CD4-positive, alpha-beta T cell treated with Interferon alpha-2 for 1 hour (primary cell): ENCODE measurements at regions not wholly inside any gene's neighbourhood (a gene's known extent, or its start where the extent isn't known, plus 50 kb on each side); places are given as distances from the start of the nearest gene placed in this dataset.
"Not testable (repeated sequence)": the region's sequence is repeated elsewhere in the genome, so short reads cannot be mapped to it uniquely, and the experiment has no call there.

Experiments
- DNase-seq, 2 donors: peaks; one replicate each; pipeline ENCODE4 v3.0.0-alpha.2; 2020 to 2022

- DNase-seq, result no peak
Measured at GRCh38 chr2:237196866-237197618, 111.4 kb downstream of the COPS8 start.

GRCh38 chr2:237198164-237198855, 112.6 kb downstream of the COPS8 start:
- DNase-seq, result no peak

- DNase-seq, result no peak
Measured at GRCh38 chr2:237199082-237199481, 113.4 kb downstream of the COPS8 start.

DNA sequence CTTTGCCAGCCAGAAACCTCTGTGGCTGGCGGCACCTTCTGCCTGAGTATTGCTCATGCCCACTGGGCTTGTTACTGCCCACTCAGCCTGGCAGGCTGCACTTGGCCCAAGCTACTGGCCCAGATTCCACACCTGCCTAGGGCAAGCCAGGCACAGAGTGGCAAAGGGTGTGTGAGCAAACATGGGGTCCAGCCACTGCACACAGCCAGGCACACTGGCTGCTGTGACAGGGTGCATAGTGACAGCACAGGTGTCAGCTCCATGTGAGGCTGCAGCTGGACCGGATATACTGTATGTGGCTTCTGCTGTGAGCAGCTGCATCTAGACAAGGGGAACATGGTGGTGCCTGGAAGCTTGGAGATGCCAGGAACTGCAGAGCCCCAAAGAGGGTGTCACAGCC, 113.9 kb downstream of the COPS8 start:
- no peak for DNase-seq

DNA sequence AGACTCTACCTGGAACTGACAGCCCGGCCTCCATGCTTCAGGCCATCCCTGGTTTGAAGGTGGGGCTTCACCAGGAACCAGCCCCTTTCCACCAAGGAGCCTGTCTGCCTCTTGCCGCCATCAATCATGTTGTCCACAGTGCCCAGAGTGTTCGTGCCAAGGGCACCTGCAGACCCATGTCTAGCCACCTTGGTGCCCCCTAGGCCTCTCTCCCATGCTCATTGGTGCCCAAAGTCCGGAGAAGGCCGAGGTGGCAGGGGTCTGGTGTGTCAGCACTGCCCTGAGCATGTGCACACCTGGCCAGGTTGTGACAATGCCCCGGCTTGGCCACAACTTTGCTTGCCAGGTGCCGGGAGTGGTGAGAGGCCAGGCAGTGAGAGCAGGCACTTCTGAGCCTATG, 114.8 kb downstream of the COPS8 start:
- DNase-seq, result no peak

DNA sequence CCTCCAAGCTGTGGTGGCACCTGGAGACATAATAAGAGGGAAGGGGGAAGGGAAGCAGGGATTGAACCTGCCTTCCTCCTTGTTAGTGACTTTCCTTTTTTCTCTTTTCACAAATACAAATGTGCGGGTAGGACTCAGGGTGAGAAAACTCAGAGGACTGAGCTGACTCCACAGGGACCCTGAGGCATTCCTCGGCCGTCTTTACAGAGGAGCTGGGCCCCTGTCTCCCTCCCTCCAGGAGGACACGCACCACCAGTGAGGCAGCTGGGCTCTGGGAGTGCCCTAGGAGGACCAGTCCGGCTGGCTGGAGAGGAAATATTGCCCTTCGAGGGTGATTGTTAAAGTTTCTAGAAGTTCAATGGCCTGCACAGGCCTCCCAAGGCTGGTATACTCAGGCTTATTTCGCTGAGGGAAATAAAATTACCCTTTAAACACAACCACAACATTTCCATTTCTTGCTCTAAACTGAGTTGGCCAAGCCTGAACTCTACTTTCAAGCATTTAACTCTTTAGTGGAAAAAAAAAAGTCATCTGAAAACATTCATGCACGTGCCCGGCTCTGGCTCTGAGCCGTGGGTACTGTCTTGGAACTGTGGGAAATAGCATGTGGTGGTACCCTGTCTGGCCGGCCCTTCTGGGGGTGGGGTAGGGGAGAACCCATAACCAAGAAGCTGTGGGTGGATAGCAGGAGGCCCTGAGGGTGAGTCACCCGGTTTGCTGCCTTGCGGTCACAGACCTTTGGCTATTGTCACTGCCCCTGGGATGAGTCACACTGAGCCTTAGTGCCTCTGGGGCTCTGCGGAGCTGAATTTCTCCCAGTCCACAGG, 116.0 kb downstream of the COPS8 start:
- no peak for DNase-seq

DNA sequence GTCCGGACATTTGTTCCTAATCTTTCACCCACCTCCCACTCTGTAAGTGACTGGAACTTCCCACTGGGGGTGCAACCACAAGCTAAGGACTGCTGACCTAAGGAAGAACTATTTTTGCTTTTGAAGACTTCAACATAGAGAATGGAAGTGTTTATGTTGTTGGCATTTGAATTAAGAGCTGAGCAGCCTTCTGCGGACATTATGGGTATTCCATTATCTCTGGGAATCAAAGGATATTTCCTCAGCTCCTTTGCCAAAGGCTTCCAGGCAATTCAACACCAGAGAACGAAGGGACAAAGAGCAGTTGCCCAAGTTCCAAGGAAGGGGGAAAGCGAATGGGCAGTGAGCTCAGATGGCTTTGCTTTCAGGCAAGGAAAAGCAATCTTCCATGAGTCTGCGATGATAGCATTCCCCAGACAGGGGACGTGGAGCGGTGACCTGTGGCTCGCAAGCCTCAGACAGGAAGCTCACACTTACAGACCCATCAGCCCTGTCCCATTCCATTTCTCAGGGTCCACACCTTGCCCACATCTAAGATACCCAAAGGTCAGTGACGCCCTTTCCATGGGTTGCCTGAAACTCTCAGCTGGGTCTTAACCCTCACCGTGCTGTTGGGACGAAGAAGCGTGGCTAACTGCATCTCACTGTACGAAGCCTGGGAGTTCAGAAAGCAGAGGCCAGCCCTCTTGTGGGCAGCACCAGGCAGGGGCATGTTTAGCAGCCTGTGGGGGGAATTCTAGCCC, 116.8 kb downstream of the COPS8 start:
- DNase-seq, result no peak

- DNase-seq, result no peak
Measured at GRCh38 chr2:237205043-237205541, 119.4 kb downstream of the COPS8 start.

GRCh38 chr2:237205561-237205971, 119.9 kb downstream of the COPS8 start:
- no peak for DNase-seq

GRCh38 chr2:237207646-237208045, 122.0 kb downstream of the COPS8 start:
- no peak for DNase-seq

DNA sequence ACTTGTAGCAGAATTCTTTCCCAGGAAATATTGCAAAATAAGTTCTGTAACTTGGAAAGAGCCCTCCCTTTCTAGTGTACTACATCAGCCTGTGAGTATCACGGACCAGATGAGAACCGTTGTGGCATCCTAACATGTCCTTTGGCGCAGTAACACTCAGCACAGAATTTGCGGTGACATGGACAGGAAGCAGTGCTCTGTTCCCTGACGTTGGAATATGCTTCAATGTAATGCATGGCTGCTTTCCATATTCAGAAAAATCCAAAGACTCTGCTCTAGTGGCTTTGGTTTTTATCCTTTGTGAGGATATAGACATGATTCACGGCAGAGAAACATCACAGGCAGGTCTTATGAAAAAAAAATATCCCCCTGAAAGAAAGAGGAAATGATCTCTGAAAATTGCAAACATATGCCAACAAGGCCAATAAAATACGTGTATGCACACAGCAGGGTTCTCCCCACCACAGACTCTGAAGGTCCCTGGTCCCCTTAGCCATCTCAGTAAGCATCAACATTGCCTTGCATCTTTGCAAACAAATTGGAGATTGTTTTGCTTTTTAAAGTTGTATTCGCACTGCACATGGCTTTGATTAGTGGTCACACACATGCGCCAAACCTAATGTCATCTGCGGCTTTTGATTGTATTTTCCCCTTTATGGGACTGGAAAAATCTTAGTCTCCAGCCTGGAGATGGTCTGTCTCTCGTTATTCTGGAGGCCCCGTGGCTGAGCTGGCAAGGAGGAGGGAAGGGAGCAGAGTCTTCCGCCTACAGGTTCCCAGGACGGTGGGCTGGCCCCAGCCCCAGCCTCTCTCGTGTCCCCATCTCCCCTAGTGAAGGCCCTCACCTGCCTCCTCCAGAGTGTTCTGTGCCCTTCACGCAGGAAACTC, 122.9 kb downstream of the COPS8 start:
- DNase-seq, result no peak

GRCh38 chr2:237209885-237210284, 124.2 kb downstream of the COPS8 start:
- DNase-seq, result no peak

- DNase-seq, result no peak
Measured at GRCh38 chr2:237210297-237210696, 124.6 kb downstream of the COPS8 start.

DNA sequence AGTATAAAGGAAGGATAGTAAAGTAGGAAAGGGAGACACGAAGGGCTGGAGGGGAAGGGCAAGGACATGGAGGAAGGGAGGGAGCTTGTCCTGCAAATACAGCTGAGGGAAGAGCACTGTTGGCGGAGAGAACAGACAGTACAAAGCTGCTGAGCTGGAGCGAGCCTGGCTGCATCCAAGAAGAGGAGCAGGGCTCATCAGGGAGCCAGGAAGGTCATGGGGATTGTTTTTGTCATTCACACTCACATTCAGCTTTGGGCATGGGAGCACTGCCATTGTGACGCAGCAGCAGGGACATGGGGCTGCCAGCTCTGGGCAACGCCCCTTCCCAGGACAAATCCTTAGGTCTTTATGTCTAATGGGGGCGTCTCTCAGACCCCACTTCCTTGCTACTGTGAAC, 125.1 kb downstream of the COPS8 start:
- no peak for DNase-seq

GRCh38 chr2:237212356-237213279, 126.9 kb downstream of the COPS8 start:
- not testable (repeated sequence) for DNase-seq

DNA sequence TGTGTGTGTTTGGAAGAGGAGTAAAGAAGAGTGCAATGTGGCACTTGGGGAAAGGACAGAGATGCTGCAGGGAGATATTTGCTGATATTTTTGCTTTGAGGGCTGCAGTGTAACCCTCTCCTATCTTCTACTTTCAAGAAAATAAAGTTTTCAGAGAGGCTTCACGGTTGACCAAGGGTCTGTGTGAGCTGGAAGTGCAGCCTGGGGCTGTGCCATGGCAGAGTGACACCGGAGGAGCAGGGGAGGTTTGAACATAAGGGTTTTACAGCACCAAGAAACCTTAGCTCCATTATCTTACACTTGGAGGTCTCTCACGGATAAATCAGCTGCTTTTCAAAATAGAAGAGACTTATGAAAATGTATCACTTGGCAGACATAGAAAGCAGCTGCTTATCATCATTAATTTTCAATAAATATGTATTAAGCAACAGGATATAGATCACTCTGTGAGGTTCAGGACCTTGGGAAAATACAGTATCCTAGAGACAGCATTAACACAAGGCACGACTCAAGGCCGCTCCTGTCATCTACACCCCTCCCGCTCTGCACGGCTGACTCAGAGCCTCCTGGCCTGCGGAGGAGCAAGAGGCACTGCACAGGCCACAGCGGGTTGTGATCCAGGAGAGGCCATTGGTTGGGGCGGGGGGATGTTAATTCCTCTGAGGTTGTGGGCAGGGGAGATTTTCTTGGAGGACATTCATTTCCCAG, 127.8 kb downstream of the COPS8 start:
- DNase-seq, result no peak

DNA sequence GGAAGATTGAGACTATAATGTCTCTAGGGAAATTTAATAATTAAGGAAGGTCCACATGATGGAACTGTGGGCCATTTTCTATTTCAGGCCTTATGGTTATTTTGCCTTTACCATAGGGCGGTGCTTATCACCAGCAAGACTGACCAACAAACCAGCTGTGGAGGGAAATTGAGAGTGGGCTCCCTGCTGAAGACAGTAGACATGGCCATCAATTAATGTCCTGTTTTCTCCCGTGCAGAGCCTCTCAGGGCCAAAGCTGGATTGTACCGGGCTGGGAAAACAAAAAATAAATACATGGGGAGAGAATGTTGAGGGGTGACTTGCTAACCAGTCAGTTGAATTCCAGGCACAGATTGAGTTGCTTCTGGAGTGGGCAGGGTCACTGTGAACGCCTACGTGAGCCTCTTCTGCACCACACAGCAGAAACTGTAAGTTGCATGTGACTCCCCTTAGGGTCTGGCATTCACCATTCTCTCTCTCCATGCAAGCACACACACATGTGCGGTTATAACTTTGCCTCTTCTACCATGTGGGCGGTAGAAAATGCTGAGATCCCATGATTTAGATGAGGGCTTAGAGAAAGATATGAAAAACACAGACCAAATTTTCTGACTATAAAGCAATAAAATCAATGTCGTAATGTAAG, 128.5 kb downstream of the COPS8 start:
- DNase-seq, result no peak

DNA sequence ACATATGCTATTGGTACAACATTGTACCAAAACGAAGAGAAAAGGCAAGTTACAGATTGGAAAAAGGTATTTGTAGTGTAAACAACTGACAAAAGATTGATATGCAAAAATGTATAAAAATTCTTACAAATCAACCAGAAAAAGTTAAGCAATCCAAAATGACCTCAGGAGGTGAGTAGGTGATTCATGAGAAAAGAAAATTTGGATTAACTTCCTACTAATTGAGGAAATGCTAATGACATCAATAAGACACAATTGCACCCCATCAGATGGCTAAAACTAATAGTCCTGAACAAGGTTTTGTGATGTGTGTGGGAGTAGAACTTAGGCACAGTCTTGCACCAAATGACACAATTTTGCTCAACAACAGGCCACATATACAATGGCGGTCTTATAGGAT, 129.3 kb downstream of the COPS8 start:
- no peak for DNase-seq

GRCh38 chr2:237217995-237218616, 132.4 kb downstream of the COPS8 start:
- DNase-seq, result no peak
